Peyer's patch (tissue), 4 donors: ENCODE measurements at regions not wholly inside any gene's neighbourhood (a gene's known extent, or its start where the extent isn't known, plus 50 kb on each side); places are given as distances from the start of the nearest gene placed in this dataset.

Experiments
- POLR2A ChIP-seq, 2 donors: fragments of 450-650 bp; IDR thresholded peaks; one replicate each; pipeline ENCODE4 v1.5.1; 2017; ENCODE audit warnings: antibody characterized with exemption in 2 of 2, mild to moderate bottlenecking in 2 of 2, moderate library complexity in 2 of 2
- TF ChIP-seq, protein P1 (sequence below), 6 experiments: fragments of 450-650 bp in 4 of 6; fragments of 200-600 bp in 2 of 6; sonication (generic) in 1 of 6; IDR thresholded peaks; one replicate each; pipeline ENCODE4 v1.5.1; 2017 to 2019; ENCODE audit warnings: antibody characterized with exemption in 6 of 6, mild to moderate bottlenecking in 3 of 6, moderate library complexity in 1 of 6

DNA sequence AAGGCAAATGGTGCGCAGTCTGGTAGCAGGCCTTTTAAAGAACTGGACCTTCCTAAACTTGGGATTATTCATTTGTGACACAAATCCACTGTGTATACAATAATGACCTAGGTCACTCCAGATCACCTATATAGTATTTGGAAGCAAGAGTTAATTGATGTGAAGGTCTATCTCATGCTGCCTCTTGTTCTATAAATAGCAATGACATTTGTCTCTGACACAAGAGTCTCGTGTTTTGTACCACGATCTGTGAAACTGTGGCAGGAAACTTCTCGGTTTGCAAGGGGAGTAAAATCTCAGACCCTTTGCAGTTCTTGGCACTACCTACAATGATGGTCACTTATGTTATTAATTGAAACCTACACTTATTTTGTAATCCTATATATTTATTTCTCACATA is 1408.4 kb downstream of the PCDH7 start:
- TF ChIP-seq, protein P1, sequence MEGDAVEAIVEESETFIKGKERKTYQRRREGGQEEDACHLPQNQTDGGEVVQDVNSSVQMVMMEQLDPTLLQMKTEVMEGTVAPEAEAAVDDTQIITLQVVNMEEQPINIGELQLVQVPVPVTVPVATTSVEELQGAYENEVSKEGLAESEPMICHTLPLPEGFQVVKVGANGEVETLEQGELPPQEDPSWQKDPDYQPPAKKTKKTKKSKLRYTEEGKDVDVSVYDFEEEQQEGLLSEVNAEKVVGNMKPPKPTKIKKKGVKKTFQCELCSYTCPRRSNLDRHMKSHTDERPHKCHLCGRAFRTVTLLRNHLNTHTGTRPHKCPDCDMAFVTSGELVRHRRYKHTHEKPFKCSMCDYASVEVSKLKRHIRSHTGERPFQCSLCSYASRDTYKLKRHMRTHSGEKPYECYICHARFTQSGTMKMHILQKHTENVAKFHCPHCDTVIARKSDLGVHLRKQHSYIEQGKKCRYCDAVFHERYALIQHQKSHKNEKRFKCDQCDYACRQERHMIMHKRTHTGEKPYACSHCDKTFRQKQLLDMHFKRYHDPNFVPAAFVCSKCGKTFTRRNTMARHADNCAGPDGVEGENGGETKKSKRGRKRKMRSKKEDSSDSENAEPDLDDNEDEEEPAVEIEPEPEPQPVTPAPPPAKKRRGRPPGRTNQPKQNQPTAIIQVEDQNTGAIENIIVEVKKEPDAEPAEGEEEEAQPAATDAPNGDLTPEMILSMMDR (IDR thresholded peaks at IDR 0.05): no peak
- TF ChIP-seq POLR2A (IDR thresholded peaks at IDR 0.05): no peak
